Left forelimb (tissue), 1 donor: ENCODE measurements at regions not wholly inside any gene's neighbourhood (a gene's known extent, or its start where the extent isn't known, plus 50 kb on each side); places are given as distances from the start of the nearest gene placed in this dataset.

ENCODE experiments used
- DNase-seq: peaks from one replicate; pipeline ENCODE4 v3.0.0-alpha.2; 2018; ENCODE audit warnings: low spot score

DNA sequence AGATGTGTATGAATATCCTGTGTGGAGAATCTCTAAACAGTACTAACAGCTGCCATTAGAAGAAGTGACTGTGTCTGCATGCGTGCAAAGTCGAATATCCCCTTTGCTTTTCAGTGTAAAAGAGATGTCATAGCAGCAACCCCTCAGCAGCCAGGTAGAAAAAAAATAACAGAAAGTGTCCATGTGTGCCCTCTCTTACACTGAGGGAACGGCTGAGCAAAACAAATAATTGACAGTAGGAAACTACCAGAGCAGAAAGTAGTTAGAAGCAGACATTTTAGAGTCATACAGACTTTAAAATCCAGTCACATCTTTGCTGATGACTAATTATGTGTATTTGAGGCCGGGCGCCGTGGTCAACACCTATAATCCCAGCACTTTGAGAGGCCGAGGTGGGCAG, 370.8 kb downstream of the GPM6A start:
- no peak for DNase-seq

- DNase-seq: no peak
These were observed 368.5 kb downstream of the GPM6A start for GRCh38 chr4:175443547-175443946.

GRCh38 chr4:175444512-175444911, 367.6 kb downstream of the GPM6A start:
- DNase-seq: no peak

DNA sequence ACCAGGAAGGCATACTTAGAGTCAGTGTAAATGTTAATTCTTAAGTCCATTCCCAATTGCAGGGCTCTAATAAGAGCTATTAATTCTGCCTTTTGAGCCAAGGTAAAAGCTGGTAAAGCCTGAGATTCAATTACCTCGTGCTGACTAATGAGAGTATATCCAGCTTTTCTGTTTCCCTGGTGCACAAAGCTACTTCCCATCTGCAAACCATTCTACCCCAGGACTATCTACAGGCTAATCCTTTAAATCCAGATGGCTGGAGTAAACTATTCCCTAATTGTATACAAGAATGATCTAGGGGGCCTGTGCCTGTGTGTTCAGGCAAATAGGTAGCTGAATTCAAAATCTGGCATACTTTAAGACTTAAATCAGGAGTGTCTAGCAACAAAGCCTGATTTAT, 365.0 kb downstream of the GPM6A start:
- DNase-seq: no peak

DNA sequence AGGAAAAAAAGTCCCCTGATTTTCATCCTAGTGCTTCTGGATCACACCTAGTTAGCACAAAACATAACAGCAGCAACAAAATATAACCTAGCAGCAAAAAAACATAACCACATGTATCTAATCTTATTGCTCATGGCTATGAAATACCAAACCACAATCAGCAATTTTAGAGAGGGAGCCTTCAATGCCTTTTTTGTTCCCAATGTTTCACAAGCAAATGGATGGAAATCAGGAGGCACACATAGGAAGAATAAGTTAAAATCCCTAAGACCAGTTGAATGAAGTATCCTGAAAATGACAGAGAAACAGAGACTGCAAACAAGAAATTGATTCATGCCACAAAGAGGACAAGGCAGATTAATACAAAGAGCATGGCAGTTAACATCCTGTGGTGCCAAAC, 361.6 kb downstream of the GPM6A start:
- no peak for DNase-seq

- DNase-seq: no peak
These were observed 360.7 kb downstream of the GPM6A start for GRCh38 chr4:175451238-175451965.

- DNase-seq: no peak
These were observed 358.6 kb downstream of the GPM6A start for GRCh38 chr4:175453456-175453855.

DNA sequence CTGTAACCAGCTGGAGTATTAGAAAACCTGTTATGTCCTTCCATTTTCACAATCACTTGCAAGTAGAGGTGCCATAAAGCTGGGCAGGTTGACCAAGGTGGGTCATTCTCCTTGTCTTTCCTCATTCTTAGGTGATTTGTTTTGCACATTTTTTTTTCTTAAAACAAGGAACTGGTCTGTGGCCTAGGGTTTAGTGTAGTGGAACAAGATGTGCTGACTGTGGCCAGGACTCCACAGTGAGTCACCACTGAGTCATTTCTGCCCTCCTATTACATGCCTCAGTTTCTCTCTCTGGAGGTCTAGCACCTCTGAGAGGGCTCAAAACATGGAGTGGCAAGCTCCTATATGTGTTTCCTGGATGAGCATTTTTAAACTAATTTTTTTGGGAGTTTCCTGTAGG, 355.9 kb downstream of the GPM6A start:
- no peak for DNase-seq

DNA sequence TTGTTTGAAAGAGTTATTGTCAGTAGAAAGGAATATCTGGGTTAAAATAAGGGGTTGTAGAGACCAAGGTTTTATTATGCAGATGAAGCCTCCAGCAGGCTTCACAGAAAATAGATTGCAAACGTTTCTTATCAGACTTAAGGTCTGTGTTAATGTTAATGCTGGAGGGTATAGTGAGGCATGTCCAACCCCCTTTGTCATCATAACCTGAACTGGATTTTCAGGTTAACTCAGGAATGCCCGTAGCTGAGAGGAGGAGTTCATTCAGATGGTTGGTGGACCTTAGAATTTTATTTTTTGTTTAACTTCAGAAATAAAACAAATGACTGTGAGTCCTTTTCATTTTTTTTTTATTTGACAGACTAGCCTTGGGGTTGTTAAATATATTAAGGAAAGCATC, 354.1 kb downstream of the GPM6A start:
- no peak for DNase-seq

DNA sequence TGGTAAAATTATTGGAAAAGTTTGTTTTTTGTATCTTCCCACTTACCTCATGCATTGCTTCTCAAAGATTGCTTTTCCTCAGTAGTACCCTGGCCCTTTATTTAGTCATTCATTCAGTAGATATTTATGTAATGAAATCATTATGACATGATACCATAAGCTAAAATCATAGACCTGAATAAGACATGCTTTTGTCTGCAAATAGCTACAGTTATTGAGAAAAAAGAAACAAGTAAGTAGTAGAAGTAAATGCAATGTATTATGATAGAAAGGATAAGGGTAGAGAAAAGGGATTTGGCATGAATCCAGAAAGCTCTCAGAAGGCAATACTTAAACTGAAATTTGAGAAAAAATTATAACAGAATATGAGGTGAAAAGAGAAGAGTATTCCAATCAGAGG, 352.5 kb downstream of the GPM6A start:
- DNase-seq: no peak

GRCh38 chr4:175460414-175460813, 351.6 kb downstream of the GPM6A start:
- no peak for DNase-seq

DNA sequence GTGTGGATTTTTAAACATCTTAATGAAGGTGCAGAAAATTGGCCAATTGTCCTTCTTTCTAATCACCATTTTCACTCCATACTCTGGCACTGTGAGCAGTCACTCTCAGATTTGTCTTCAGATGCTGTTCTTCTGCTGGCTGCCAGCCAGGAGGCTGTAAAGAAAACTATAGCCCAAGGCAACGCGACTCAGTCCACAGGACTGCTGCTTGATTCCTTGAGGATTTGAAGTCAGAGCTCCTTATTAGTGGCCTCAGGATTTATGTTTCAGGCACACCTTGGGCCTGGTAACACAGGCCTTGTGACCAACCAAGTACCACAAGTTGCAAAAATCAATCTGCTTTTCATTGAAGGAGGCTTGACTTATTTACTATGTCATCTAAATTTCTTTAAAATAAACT, 342.6 kb downstream of the GPM6A start:
- DNase-seq: no peak

- DNase-seq: no peak
These were observed 341.9 kb downstream of the GPM6A start for GRCh38 chr4:175470131-175470530.

DNA sequence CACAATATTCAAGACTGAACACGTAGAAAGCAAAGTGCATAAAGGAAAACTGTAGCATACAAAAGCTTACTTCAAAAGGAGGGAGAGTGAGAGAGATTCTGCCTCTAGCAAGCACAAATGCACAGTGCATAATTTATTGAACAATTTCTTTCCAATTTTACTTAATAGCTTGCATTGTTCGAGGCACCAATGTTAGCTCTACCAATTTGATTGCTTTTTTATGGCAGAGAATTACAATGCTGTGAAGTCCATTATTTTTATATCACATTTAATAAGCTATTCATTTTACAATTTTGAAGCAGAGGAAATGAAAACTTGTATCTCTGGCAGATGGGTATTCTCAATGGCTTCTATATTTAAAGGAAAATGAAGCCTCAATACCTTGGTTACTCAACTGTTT, 331.7 kb downstream of the GPM6A start:
- DNase-seq: no peak

DNA sequence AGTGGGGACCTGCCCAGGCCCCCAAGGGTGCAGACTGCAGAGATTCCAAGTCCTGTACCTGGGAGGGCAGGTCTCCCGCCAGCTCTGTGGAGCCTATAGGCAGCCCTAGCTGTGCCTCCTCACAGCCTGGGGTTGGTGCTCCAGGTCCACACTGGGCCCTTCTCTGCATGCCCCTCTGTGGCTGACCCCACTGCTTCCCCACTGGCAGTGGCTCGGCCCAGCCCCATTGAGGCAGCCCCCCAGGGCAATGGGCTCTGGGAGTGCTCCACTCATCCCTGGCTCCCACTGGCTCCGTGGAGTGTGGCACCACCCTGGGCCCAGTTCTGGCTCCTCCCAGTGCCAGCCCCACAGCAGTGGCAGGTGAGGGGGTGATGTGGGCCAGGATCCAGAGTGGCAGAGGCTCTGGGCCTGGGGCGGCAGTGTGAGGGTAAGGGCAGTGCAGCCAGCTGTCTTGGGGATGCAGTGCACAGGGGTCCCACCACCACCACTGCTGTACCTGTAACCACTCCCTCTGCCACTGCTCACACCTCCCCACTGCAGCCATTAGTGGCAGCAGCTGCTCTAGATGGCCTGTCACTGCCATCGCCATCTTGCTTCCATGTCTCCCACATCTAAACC, 312.2 kb downstream of the GPM6A start:
- no peak for DNase-seq

- DNase-seq: no peak
These were observed 307.7 kb downstream of the GPM6A start for GRCh38 chr4:175504318-175504717.

DNA sequence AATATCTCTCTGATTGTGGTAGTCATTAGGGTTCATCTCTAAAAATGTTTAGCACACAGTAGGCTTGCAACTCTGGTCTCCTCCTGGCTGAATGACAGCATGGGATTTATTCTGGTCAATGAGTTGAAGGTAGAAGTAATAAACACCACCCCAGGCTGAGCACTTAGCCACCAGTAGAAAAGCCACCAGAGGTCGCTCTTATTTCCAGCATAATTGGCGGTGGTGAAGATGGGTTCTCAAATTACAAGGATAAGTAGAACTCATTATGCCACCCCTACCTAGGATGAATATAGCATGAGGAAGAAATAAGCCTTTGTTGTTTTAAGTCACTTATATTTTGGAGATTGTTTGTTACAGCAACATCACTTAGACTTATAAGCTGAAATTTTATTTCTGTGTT, 302.7 kb downstream of the GPM6A start:
- DNase-seq: no peak

DNA sequence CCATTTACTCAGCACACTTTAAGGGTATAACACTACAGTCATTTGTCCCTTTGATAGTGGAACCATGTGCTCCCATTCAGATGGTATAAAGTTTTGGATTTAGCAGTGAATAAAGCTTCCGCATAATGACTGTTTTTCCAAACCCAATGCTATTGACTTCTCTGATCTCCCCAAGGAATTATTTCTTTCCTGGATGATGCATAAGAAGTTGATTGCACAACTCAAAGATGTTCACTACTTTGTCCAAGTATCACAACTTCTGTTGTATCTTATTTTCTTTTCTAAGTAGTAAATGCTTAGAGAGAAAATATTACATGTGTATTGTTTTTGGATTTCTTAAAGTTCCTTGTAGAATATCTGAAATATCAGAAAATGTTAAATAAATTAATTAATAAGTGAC, 300.2 kb downstream of the GPM6A start:
- DNase-seq: no peak

DNA sequence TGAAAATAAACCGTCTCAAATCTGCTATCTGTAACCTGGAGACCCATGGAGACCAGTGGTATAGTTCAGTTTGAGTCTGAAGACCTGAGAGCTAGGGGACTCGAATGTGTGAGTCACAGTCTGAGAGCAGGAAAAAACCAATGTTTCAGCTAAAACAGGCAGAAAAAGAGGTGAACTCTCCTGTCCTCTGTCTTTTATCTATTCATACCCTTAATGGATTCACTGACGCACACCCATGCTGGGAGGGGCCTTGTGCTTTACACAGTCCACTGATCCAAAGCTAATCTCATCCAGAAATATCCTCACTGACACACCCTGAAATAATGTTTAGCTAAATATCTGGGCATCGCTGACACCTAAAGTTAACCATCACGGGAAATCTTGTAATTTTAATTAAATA, 297.9 kb downstream of the GPM6A start:
- DNase-seq: no peak

- no peak for DNase-seq
These were observed 281.4 kb downstream of the GPM6A start for GRCh38 chr4:175530655-175531054.

GRCh38 chr4:175531405-175532091, 280.5 kb downstream of the GPM6A start:
- no peak for DNase-seq

DNA sequence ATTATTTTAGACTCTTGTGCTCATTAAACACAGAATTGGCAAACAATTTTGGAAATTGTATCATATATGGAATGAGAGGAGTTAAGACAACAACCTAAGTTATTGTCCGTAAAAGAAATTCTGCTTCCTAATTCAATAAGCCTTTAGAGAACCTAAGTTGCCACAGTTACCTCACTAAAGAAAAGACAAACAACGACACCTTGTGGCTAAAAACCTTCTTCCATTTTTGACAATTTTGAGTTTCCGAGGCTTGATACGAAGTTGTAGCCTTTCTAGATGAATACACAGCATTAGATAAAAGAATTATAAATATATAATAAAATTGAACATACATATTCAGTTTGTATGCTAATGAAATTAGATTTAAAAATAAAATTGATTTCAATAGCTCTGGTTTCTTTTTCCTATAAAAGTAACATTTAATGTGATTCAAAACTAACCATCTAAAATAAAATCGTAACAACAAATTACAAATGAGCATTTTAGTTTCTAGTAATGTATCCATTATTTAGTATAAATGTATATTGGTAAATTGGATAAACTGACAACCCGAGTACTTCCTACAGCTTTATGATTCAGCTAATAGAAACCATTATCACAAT, 275.1 kb downstream of the GPM6A start:
- DNase-seq: no peak

GRCh38 chr4:175539498-175539897, 272.6 kb downstream of the GPM6A start:
- no peak for DNase-seq
